NCI-H1092 (cell line): ENCODE measurements at regions not wholly inside any gene's neighbourhood (a gene's known extent, or its start where the extent isn't known, plus 50 kb on each side); places are given as distances from the start of the nearest gene placed in this dataset.
"Not testable (repeated sequence)": the region's sequence is repeated elsewhere in the genome, so short reads cannot be mapped to it uniquely, and the experiment has no call there.

Source experiments
- DNase-seq: peaks from one replicate; lab custom pipeline; 2025; lab: John Stamatoyannopoulos, UW

DNA sequence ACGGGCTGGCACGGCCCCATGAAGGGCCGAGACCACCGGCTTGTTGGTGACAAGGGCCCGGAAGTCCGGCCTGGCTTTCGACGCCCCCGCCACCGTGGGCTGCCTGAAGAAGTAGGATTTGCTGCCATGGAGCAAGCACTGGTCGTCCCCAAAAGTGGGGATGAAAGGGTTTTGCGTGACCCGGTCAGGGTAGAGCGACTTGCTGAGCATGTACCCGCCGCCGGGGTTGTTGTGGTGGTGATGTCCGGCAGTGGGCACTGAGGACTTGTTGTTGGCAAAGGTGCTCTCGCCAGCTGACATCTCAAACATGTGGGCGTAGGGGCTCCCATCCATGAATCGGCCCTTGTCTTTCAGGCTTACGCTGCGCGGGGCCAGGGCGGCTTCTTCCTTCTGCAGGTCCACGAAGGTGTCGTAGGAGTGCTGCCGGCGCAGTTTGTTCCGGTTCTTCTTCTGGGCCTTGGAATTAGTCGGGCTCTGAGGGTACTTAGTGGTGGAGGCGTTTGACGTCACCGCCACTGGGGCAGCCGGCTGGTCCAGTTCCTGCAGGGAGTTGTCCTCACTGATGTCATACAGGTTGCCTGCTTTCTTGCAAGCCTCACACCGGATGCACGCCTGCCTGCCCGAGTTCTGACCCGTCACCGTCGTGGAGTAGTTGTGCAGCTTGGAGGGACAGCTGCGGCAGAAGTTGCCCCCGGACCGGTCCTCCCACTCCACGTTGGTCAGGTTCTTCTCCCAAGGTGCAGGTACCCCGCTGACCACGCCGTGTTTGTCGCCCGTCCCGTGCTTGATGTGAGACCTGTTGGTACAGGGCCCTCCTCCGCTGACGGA lies 366.6 kb downstream of the EMP1 start:
- DNase-seq: no peak

- DNase-seq: no peak
These were observed 365.4 kb downstream of the EMP1 start for GRCh38 chr12:13561923-13562322.

DNA sequence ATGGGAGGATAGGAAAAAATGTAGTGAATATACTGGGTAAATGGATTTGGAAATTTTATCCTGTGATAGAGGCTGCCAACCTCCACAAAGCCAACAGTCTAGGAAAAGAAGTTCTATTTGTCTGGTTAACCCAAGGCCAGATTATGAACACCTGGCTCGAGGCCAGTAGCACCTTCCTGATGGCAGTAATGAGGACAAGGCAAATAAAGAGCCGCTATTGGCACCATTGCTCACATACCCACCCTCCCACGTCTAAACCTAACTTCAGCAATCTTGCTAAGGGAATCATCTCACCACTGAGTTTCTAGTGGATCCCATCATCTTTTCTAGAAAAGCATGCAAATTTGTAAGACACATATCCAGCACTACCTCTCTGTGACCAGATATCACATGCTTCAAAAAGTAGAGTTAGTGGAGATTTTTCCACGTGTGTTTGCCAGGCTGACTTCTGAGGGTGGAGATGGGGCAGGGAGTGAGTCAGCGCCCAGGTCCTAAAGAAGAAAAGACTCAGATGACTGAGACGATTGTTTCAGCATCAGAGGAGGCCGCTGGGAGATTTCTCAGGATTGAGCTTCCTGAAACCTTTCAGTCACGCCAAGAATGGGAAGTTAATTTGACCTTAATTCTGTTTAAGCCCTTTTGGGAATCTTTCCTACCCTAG lies 362.9 kb downstream of the EMP1 start:
- DNase-seq: peak; percentile 69

GRCh38 chr12:13552830-13553229 lies 356.3 kb downstream of the EMP1 start:
- no peak for DNase-seq

DNA sequence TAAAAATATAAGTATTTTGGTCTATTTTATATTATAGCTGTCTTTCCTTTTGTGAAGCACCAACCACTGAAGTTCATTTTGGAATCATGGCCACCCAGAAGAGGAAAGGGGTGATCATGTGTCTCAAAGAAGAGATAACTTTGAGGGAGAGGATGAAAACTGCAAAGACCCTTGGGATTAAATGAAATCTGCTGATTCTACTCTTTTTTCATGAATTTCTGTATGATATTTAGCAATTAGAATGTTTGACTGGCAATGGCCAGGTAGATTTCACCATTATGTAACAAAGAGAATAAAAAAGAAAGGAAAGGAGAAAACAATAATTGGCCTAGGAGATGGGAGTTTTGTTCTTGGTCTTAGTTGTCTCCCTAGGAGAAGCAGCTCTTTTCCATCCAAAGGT lies 350.8 kb downstream of the EMP1 start:
- DNase-seq: no peak

- no peak for DNase-seq
These were observed 349.7 kb downstream of the EMP1 start for GRCh38 chr12:13546231-13546630.

GRCh38 chr12:13539051-13539450 lies 342.5 kb downstream of the EMP1 start:
- DNase-seq: no peak

DNA sequence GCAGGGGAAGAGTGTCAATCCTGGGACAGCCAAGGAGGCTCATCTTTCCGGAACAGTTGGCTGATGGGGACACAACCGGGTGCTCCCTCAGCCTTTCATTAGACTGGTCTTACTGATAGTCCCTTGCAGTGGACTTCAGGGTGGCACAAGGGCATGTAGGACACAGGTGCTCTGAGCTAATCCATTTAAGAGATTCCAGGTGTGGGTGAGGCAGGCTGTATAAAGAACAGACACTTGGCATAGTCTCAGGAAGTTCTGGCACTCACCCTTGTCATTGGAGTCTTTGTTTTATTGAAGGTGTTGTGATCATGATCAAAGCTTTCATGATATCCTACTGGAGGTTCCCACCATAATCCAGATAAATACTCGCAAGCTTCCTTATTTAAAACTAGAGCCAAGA lies 341.6 kb downstream of the EMP1 start:
- no peak for DNase-seq

DNA sequence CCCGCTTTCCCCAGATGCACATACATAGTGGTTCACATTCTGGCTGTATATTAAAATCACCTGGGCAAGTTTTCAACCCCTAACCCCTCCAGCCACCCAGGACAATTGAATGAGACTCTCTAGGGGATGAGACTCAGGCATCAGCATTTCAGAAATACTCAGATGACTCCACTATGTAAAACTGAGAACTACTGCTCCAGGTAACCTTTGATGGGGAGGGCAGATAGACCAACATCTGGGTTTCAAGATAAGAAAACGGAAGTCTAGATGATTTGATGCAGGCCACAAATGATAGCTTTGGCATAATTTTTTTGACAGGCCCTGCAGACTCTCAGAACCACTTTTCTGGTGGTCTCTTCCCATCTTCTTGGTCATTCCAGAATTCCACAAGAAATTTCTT lies 341.1 kb downstream of the EMP1 start:
- no peak for DNase-seq

- no peak for DNase-seq
These were observed 339.8 kb downstream of the EMP1 start for GRCh38 chr12:13536219-13536910.

DNA sequence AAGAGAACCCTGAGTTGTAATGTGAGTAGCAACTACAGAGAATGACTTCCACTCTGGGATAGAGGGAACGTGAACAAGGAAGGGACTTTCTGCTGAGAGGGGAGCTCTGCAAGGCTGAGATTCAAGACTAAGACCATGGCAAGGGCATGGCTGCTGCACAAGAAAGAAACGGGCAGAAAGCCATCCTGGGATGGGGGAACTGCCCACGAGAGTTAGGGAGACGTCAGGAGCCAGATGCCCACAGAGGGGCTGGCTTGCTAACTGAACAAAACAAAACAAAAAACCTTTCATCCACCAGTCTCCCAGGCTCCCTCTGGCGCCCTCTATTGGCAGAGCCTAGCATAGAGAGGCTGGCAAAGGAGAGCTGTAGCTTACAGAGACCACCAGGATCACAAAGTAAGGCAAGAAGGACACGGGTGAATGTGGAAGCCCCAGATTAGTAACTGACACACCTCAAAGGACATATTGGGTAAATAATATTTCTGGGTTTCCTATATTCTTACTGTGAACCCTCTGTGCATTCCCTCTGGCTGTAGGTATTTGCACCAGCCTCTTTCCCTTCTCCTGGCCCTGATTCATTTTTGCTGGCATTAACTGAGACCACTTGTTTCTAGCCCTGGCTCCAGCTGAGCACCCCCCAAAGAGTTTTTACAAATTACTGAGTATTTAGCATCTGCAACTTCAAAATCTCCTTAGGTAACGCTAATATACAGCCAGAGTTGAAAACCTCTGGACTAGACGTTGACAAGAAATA lies 338.3 kb downstream of the EMP1 start:
- peak; percentile 85 for DNase-seq

DNA sequence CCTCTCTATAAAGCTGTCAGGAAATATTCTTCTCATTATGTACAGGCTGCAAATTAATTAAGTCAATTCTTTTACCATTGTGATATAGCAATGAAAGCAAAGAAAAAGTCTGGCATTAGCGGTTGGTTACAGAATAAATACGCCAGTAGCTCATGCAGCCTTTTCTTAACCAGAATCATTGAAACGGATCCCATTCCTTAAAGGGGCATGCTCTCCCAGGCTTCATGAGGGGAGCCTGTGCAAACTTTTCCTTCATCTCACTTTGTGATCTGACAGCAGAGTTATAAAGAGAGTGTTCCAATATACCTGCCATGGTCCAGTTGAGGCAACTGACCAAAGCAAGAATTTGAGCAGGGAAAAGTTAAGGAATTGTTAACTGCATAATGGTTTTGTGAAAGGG lies 337.7 kb downstream of the EMP1 start:
- DNase-seq: no peak

DNA sequence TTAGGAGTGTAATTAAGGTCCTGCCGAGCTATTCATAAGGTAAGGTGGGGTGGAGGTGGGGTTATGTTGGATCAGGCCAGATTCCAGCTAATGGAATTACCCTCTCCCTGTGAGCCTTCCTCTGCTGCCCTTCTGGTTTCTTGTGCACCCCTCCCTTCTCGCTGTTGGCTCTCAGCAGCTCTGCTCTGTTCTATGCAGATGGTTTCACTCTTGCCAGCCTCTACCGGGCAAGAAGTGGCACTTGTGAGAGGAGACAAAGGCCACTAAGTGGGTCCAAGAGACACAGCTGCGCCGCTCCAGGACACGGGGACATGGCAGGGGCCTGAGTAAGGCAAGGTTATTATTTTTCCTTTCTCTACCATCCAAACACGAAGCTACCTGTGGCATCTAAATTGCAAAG lies 334.4 kb downstream of the EMP1 start:
- DNase-seq: peak; percentile 58

DNA sequence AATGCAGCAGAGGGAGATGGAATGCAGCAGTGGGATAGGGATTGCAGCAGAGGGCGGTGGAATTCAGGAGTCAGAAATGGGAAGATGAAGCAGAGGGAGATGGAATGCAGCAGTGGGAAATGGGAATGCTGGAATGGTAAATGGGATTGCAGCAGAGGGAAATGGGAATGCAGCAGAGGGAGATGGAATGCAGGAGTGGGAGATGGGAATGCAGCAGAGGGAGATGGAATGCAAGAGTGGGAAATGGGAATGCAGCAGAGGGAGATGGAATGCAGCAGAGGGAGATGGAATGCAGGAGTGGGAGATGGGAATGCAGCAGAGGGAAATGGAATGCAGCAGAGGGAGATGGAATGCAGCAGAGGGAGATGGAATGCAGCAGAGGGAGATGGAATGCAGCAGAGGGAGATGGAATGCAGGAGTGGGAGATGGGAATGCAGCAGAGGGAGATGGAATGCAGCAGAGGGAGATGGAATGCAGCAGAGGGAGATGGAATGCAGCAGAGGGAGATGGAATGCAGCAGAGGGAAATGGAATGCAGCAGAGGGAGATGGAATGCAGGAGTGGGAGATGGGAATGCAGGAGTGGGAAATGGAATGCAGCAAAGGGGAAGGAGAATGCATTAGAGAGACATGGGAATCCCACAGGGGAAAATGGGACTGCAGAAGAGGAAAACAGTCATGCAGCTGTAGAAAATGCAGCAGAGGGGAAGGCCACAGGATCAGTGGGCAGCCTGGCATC lies 329.8 kb downstream of the EMP1 start:
- DNase-seq: not testable (repeated sequence)

GRCh38 chr12:13523536-13524307 lies 327.2 kb downstream of the EMP1 start:
- DNase-seq: no peak

GRCh38 chr12:13518034-13518433 lies 321.5 kb downstream of the EMP1 start:
- not testable (repeated sequence) for DNase-seq

DNA sequence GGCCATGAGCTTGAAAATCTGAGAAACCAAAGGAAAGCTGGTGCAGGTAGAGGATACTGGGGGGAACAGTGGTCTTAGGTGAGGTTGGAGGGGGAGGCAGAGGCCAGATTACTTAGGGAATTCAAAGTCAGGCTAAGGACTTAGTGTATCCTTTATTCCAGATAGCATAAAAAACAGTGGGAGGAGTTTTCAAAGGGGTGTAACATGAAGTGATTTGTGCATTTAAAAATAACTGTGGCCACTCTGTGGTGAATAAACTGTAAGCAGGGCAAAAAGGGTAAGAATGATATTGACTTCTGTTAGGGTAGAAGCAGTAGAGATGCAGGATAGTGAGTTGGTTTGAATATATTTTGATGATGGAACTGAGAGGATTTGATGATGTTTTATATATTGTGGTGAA lies 313.2 kb downstream of the EMP1 start:
- DNase-seq: no peak

DNA sequence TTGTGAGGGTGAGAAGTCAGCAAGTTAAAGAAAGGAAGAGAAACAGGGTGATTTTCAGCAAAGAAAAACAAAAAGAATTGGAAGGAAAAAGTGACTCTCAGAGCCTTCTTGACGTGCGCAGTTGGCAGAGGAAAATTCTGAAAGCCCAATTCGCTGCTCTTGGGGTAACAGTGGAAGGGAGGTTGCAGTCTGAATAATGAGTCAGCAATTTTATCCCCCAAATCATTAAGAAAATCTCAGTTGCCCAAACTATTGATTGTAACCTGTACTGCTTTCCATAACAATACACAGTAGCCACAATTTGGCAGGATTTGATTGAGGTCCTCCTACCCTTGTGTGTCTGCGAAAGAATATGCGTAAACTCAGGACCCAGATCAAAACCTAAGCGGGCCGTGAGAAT lies 309.1 kb downstream of the EMP1 start:
- DNase-seq: no peak

GRCh38 chr12:13505224-13505623 lies 308.7 kb downstream of the EMP1 start:
- no peak for DNase-seq

- DNase-seq: no peak
These were observed 308.2 kb downstream of the EMP1 start for GRCh38 chr12:13504736-13505135.

DNA sequence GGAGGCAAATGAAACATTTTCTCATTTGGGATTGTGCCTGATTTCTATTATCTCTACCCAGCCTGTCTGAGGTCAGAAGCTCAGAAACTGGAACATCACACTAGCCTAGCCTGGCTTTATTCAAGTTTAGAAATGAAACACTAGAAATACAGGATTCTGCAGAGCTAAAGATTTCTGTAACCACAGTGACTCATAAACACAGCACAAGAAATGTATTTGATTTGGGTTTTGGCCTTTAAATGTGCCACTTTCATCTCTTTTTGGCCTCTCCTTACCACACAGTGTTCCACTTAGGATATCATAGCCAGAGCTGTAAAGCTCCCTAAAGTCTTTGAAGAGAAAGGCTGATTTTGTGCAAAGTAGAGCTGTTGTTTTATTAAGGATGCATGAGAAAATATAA lies 307.5 kb downstream of the EMP1 start:
- DNase-seq: no peak
